Common myeloid progenitor, CD34-positive (primary cell): ENCODE measurements at regions not wholly inside any gene's neighbourhood (a gene's known extent, or its start where the extent isn't known, plus 50 kb on each side); places are given as distances from the start of the nearest gene placed in this dataset.
"Not testable (repeated sequence)": the region's sequence is repeated elsewhere in the genome, so short reads cannot be mapped to it uniquely, and the experiment has no call there.

ENCODE experiments used
- CTCF ChIA-PET: fragments of 350-600 bp; sonication (Branson Sonifier 250); formaldehyde crosslinking; loops from one replicate; lab custom pipeline; 2021; ENCODE audit warnings: antibody characterized with exemption; lab: Charles Lee
- POLR2A ChIA-PET: fragments of 350-600 bp; sonication (Branson Sonifier 250); formaldehyde crosslinking; loops from one replicate; lab custom pipeline; 2021; ENCODE audit warnings: antibody characterized with exemption; lab: Charles Lee
- DNase-seq, 3 donors: peaks; one replicate each; pipeline versions ENCODE4 v3.0.0 to v3.0.0-alpha.2; 2013
- H3K27ac ChIP-seq, 2 experiments: 1 replicate in 1 of 2; 2 replicates in 1 of 2; pipeline ENCODE4 v1.7.0; 2013; ENCODE audit warnings: inconsistent platforms in 2 of 2, low read length in 2 of 2, mild to moderate bottlenecking in 2 of 2, low read depth in 1 of 2, moderate library complexity in 1 of 2; ENCODE audit not compliant: severe bottlenecking in 2 of 2, insufficient read depth in 1 of 2, poor library complexity in 1 of 2
- H3K27me3 ChIP-seq, 5 experiments: replicated peaks in 2 of 5; 1 replicate in 3 of 5; 2 replicates in 2 of 5; pipeline versions ENCODE4 v1.6.1 to v1.7.0; 2013; ENCODE audit warnings: low read length in 4 of 5, mild to moderate bottlenecking in 2 of 5, moderate library complexity in 2 of 5, inconsistent platforms in 1 of 5; ENCODE audit not compliant: insufficient read depth in 5 of 5, control insufficient read depth in 4 of 5
- H3K36me3 ChIP-seq, 4 experiments: 1 replicate in 2 of 4; 2 replicates in 2 of 4; pipeline versions ENCODE4 v1.6.1 to v1.7.0; 2013; ENCODE audit warnings: low read length in 3 of 4, control low read depth in 1 of 4, mild to moderate bottlenecking in 1 of 4; ENCODE audit not compliant: control insufficient read depth in 4 of 4, insufficient read depth in 4 of 4
- H3K4me1 ChIP-seq, 4 experiments: 1 replicate in 3 of 4; 2 replicates in 1 of 4; pipeline versions ENCODE4 v1.6.1 to v1.7.1; 2013; ENCODE audit warnings: low read length in 3 of 4, mild to moderate bottlenecking in 3 of 4, control low read depth in 1 of 4, inconsistent platforms in 1 of 4, moderate library complexity in 1 of 4; ENCODE audit not compliant: control insufficient read depth in 4 of 4, insufficient read depth in 4 of 4; ENCODE audit errors: control extremely low read depth in 1 of 4
- H3K4me3 ChIP-seq, 7 experiments: 1 replicate in 4 of 7; 2 replicates in 3 of 7; pipeline versions ENCODE4 v1.5.1 to v1.7.0; 2013; ENCODE audit warnings: mild to moderate bottlenecking in 7 of 7, low read length in 6 of 7, moderate library complexity in 6 of 7, inconsistent platforms in 2 of 7, low read depth in 2 of 7, control low read depth in 1 of 7; ENCODE audit not compliant: insufficient read depth in 4 of 7, control insufficient read depth in 1 of 7; ENCODE audit errors: extremely low read depth in 1 of 7
- H3K9me3 ChIP-seq, 5 experiments: 1 replicate in 4 of 5; 2 replicates in 1 of 5; pipeline versions ENCODE4 v1.6.1 to v1.7.1; 2013; ENCODE audit warnings: low read length in 4 of 5, mild to moderate bottlenecking in 2 of 5, inconsistent platforms in 1 of 5, low read depth in 1 of 5, moderate library complexity in 1 of 5; ENCODE audit not compliant: control insufficient read depth in 4 of 5, insufficient read depth in 2 of 5; ENCODE audit errors: control extremely low read depth in 1 of 5
- WGBS: methylation state at CpG from one replicate; pipeline ENCODE4 v1.1.5; 2013; ENCODE audit not compliant: insufficient coverage; 5-methylcytosine and 5-hydroxymethylcytosine counted together

DNA sequence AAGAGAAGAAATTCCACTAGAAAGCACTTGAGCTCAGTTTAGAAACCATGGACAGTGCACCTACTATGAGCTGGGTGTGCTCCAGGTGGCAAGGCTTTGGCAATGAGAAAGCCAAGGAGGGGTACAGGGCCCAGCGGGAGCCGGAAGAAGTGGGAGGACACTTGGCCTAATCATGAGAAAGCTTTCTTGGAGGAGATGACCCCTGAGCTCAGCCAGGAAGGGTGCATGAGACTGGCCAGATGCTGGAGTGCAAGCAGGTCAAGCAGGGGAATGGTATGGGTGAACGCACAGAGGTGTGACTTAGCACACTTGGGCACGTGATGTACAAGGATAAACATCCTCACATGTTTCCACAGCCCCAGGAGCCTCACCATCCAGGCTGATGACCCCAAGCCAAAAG lies 97.2 kb upstream of the GLI2 start:
- Histone ChIP-seq H3K4me3 (no peak overlapping the region), H3K27ac (no peak overlapping the region), H3K36me3 (no peaks in the 10 kb centered on the region), H3K4me1 (no peaks in the 10 kb centered on the region), H3K27me3 (peaks cover 0 to 8% (median 0%) of the 10 kb centered on the region in 5 experiments), H3K9me3 (peaks cover 0 to 5% (median 0%) of the 10 kb centered on the region in 5 experiments)
- POLR2A ChIA-PET: no interaction called here
- 97% methylated on average over 4 of the region's 4 CpGs for WGBS
- no peak for DNase-seq
- CTCF ChIA-PET: no interaction called here

DNA sequence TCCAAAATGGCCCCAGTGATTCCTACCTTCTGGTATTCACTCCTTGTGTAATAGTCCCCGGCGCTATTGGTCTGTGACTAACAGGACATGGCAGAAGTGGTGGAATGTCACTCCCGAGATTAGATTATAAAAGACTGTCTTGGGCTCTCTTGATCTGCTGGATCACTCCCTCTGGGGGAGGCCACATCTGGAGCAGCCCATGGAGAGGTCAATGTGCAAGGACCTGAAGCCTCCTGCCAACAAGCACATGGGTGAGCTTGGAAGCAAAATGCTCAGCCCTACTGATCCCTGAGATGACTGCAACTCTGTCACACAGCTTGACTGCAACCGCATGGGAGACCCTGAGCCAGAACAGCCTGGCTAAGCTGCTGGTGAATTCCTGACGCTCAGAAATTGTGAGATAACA lies 94.3 kb upstream of the GLI2 start:
- Histone ChIP-seq H3K36me3 (no peaks in the 10 kb centered on the region), H3K4me1 (no peaks in the 10 kb centered on the region), H3K9me3 (peaks cover 0 to 5% (median 0%) of the 10 kb centered on the region in 5 experiments), H3K27ac (no peak overlapping the region), H3K27me3 (peaks cover 0 to 2% (median 0%) of the 10 kb centered on the region in 5 experiments), H3K4me3 (no peak overlapping the region)
- ChIA-PET CTCF (no interaction called here), POLR2A (no interaction called here)
- DNase-seq: no peak
- 97% methylated on average over 5 of the region's 5 CpGs for WGBS

DNA sequence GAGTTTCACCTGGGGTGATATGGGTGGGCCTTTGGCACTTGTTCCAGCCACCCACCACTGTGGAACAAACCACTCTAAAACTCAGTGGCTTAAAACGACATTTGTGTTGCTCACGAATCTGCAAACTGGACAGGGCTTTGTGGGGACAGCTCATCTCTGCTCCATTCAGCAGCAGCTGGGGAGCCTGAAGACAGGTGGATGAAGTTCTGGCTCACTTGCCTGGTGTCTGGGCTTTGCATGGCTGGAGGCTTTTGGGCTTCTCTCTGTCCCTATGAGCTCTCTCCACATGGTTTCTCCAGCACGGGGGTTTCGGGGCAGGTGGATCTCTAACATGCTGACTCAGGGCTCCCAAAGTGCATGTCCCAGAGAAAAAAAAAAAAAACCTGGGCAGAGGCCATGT lies 93.0 kb upstream of the GLI2 start:
- ChIA-PET CTCF (no interaction called here), POLR2A (no interaction called here)
- Histone ChIP-seq H3K27ac (no peak overlapping the region), H3K36me3 (no peaks in the 10 kb centered on the region), H3K4me1 (no peaks in the 10 kb centered on the region), H3K9me3 (peaks cover 0 to 5% (median 0%) of the 10 kb centered on the region in 5 experiments), H3K4me3 (no peak overlapping the region), H3K27me3 (no peaks in the 10 kb centered on the region)
- WGBS: 92% methylated on average over 2 of the region's 4 CpGs
- DNase-seq: no peak

DNA sequence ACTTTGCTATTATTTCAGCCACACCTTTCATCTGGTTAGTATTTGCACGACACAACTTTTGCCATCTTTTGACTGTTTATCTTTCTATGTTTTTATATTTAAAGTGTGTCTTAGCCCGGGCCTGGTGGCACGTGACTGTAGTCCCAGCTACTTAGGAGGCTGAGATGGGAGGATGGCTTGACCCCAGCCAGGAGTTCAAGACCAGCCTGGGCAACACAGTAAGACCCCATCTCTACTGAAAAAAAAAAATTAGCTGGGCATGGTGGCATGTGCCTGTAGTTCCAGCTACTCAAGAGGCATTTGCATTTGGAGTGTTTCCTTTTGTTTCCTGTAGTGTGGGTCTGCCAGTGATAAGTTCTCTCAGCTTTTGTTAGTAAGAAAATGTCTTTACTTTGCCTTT lies 88.7 kb upstream of the GLI2 start:
- no peak for DNase-seq
- CTCF ChIA-PET: interaction anchor here (1.3 kb wide), 1 partner anchor 23 kb away, joined by 3 read pairs; no protein-coding TSS in a partner anchor
- POLR2A ChIA-PET: interaction anchor here (0.7 kb wide), 1 partner anchor 8 kb away, joined by 4 read pairs; no protein-coding TSS in a partner anchor

DNA sequence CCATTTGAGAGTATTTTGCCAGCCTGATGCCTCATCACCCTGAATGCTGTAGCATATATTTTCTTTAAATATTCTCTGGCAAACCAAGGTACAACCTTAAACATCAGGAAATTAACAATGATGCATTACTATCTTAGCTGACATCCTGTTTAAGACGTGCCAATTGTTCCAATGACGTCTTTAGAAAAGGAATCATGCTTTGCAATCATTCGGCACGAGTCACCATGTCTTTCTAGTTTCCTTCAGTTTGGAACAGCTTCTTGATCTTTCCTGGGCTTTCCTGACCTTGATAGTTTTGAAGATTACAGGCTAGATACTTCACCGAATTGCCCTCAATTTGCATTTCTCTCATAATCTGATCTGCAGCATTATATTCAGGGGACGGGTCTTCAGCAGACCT lies 88.2 kb upstream of the GLI2 start:
- Histone ChIP-seq H3K4me3 (no peak overlapping the region), H3K36me3 (no peaks in the 10 kb centered on the region), H3K9me3 (peaks cover 0 to 28% (median 20%) of the 10 kb centered on the region in 5 experiments), H3K27me3 (peaks cover 0 to 4% (median 0%) of the 10 kb centered on the region in 5 experiments), H3K4me1 (no peaks in the 10 kb centered on the region), H3K27ac (no peak overlapping the region)
- WGBS: 74% methylated on average over 6 of the region's 6 CpGs
- DNase-seq: no peak
- ChIA-PET POLR2A (interaction anchor here (0.7 kb wide), 1 partner anchor 8 kb away, joined by 4 read pairs; no protein-coding TSS in a partner anchor), CTCF (interaction anchor here (1.3 kb wide), 1 partner anchor 22 kb away, joined by 3 read pairs; no protein-coding TSS in a partner anchor)

More for the DNA sequence above, 88.7 kb upstream of the GLI2 start:
- H3K36me3 ChIP-seq: no peaks in the 10 kb centered on the region
- no peaks in the 10 kb centered on the region for H3K4me1 ChIP-seq
- H3K4me3 ChIP-seq: no peak overlapping the region
- no CpG with 5 or more reads among the region's 3 CpGs for WGBS
- no peak overlapping the region for H3K27ac ChIP-seq
- peaks cover 0 to 23% (median 17%) of the 10 kb centered on the region in 5 experiments for H3K9me3 ChIP-seq
- no peaks in the 10 kb centered on the region for H3K27me3 ChIP-seq

DNA sequence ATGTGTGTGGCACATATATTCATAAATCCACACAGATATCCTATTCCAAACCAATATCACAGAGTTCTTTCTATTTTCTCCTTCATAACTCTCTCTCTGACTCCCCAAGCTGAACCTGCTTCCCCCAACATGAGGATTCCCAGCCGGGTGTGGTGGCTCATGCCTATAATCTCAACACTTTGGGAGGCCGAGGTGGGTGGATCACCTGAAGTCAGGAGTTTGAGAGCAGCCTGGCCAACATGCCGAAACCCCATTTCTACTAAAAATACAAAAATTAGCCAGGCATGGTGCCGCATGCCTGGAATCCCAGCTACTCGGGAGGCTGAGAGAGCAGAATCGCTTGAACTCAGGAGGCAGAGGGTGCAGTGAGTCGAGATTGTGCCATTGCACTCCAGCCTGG lies 86.3 kb upstream of the GLI2 start:
- DNase-seq, H3K27ac ChIP-seq, POLR2A ChIA-PET, H3K4me1 ChIP-seq, H3K36me3 ChIP-seq, CTCF ChIA-PET, H3K4me3 ChIP-seq: not testable (repeated sequence)
- H3K9me3 ChIP-seq: peaks cover 0 to 46% (median 23%) of the 10 kb centered on the region in 5 experiments
- 100% methylated on average over 6 of the region's 7 CpGs for WGBS
- peaks cover 0 to 23% (median 8%) of the 10 kb centered on the region in 5 experiments for H3K27me3 ChIP-seq

DNA sequence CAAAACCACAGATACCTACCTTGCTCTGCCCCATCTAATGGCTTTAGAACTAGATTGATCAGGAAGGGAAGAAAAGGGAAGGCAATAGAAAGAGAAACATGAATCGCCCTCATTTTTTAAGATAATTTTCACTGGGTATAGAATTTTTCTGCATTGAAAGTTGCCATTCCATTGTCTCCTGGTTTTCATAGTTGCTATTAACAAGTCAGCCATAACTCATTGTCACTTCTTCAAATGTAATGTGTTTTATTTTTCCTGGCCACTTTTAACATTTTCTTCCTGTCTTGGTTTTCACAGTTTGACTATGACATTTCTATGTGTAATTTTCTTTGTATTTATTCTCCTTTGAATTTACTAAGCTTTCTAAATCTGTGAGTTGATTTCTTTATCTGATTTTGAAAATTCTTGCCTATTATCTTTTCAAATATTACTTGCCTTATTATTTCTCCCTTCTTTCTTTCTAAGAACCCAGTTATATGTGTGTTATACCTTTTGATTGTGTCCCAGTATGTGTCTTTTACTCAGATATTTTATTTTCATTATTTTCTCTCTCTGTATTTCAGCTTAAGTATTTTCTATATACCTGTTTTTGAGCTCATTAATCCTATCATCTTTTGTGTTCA lies 85.5 kb upstream of the GLI2 start:
- no peaks in the 10 kb centered on the region for H3K36me3 ChIP-seq
- DNase-seq: peak in 1 of 3 donors; percentile 17
- no peaks in the 10 kb centered on the region for H3K4me1 ChIP-seq
- H3K9me3 ChIP-seq: peaks cover 0 to 46% (median 24%) of the 10 kb centered on the region in 5 experiments
- no CpG with 5 or more reads among the region's 1 CpG for WGBS
- peaks cover 0 to 30% (median 13%) of the 10 kb centered on the region in 5 experiments for H3K27me3 ChIP-seq
- CTCF ChIA-PET: no interaction called here
- no peak overlapping the region for H3K27ac ChIP-seq
- no peak overlapping the region for H3K4me3 ChIP-seq
- POLR2A ChIA-PET: no interaction called here
